ENCODE measurements at regions not wholly inside any gene's neighbourhood (a gene's known extent, or its start where the extent isn't known, plus 50 kb on each side); places are given as distances from the start of the nearest gene placed in this dataset.
A peak's percentile ranks its signal among the peaks of the same experiment; 100 is the strongest.

DNA sequence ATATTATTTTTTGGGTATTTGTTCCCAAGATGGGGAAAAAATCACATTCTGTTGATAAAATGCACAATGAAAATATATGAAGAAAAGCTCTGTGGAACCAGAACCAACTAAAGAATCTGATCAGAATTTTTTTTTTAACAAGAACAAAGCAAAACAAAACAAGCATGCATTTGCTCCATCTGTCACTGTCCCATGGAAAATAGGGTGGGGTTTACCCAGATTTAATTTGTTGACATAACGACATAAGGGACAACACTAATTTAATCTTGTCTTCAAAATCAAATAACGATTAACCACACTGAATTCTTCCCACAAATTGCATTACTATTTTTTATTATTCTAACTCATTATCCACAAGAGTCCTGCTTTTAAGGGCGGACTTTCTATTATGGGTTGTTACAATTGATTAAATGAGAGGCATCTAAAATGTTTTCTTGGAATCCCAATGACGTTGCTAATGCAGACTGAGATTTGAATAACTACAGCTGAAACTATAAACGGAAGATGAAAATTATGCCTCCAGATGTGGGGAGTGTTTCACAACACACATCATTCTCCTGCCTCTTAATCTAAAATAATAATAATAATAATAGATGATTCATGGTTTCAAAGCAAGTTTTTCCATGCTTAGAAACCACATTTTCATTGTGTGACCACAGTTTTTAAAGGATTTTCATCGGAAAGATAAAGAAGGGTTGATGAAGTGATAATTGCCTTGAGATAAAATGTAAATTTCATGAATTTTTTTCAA is 307.0 kb upstream of the CPEB2 start:
- no peak overlapping the region for H3K4me3 ChIP-seq
- TF ChIP-seq, protein P1, sequence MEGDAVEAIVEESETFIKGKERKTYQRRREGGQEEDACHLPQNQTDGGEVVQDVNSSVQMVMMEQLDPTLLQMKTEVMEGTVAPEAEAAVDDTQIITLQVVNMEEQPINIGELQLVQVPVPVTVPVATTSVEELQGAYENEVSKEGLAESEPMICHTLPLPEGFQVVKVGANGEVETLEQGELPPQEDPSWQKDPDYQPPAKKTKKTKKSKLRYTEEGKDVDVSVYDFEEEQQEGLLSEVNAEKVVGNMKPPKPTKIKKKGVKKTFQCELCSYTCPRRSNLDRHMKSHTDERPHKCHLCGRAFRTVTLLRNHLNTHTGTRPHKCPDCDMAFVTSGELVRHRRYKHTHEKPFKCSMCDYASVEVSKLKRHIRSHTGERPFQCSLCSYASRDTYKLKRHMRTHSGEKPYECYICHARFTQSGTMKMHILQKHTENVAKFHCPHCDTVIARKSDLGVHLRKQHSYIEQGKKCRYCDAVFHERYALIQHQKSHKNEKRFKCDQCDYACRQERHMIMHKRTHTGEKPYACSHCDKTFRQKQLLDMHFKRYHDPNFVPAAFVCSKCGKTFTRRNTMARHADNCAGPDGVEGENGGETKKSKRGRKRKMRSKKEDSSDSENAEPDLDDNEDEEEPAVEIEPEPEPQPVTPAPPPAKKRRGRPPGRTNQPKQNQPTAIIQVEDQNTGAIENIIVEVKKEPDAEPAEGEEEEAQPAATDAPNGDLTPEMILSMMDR (IDR thresholded peaks at IDR 0.05) = no peak
- no peaks in the 10 kb centered on the region for H3K36me3 ChIP-seq (ENCODE audit: insufficient read depth in 1 of 2, low read depth in 1 of 2)
- intact Hi-C loops (cut with DNase I) = no loop called here
- H3K27ac ChIP-seq = no peak overlapping the region
- DNase-seq (no peak), ATAC-seq (no peak)
- H3K9me3 ChIP-seq = no peaks in the 10 kb centered on the region
- no peaks in the 10 kb centered on the region for H3K4me1 ChIP-seq
- no peaks in the 10 kb centered on the region for H3K27me3 ChIP-seq (ENCODE audit: insufficient read depth in 3 of 3, low read length in 2 of 3)
- WGBS, 3 donors = 67 to 74% (median 73%) methylated on average over 6 of the region's 6 CpGs

DNA sequence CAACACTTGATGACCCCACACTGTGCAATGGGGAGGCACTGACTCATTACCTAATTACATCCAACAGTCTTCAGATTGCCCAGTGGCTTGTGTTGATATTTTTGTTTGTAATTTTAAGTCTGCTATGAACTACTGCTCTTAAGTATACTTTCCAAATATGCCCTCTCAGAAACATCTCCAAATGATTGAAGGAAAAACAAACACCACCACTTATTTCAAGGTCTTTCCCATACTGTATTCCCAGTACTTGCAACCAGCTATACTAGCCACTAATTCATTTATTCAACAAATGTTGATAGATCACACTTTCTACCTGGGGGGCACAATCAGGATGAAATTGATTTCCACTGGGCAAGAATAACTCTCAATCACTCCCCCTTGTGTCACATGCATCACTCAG is 302.2 kb upstream of the CPEB2 start:
- TF ChIP-seq, protein P1 (IDR thresholded peaks at IDR 0.05) = no peak
- ATAC-seq = no peak
- no peak for DNase-seq
- no peaks in the 10 kb centered on the region for H3K9me3 ChIP-seq
- H3K4me1 ChIP-seq = no peaks in the 10 kb centered on the region
- no peaks in the 10 kb centered on the region for H3K36me3 ChIP-seq (ENCODE audit: insufficient read depth in 1 of 2, low read depth in 1 of 2)
- intact Hi-C loops (cut with DNase I) = no loop called here
- H3K27me3 ChIP-seq (ENCODE audit: insufficient read depth in 3 of 3, low read length in 2 of 3) = no peaks in the 10 kb centered on the region
- no peak overlapping the region for H3K27ac ChIP-seq
- H3K4me3 ChIP-seq = no peak overlapping the region

DNA sequence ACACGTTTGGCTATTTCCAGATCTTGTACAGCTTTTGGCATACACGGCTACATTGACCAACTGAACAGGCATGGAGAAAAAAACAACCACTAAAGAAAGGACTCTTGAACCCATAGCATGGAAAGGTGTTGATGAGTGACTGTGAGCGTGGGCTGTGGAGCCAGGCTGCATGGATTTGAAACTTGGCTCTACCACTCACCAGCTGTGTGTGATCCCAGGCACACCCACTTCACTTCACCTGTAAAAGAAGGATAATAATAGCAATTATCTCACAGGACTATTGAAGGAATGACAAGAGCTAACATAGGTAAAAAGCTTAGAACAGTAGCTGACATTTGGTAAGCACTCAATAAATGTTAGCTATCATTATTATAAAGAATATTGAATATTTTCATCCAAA is 301.7 kb upstream of the CPEB2 start:
- TF ChIP-seq, protein P1 (IDR thresholded peaks at IDR 0.05) = no peak
- H3K27ac ChIP-seq = no peak overlapping the region
- DNase-seq = no peak
- no peak overlapping the region for H3K4me3 ChIP-seq
- H3K4me1 ChIP-seq = no peaks in the 10 kb centered on the region
- no peak for ATAC-seq
- no peaks in the 10 kb centered on the region for H3K9me3 ChIP-seq
- 65 to 72% (median 66%) methylated on average over 3 of the region's 3 CpGs for WGBS, 3 donors
- intact Hi-C loops (cut with DNase I) = no loop called here
- H3K36me3 ChIP-seq (ENCODE audit: insufficient read depth in 1 of 2, low read depth in 1 of 2) = no peaks in the 10 kb centered on the region
- H3K27me3 ChIP-seq (ENCODE audit: insufficient read depth in 3 of 3, low read length in 2 of 3) = no peaks in the 10 kb centered on the region

DNA sequence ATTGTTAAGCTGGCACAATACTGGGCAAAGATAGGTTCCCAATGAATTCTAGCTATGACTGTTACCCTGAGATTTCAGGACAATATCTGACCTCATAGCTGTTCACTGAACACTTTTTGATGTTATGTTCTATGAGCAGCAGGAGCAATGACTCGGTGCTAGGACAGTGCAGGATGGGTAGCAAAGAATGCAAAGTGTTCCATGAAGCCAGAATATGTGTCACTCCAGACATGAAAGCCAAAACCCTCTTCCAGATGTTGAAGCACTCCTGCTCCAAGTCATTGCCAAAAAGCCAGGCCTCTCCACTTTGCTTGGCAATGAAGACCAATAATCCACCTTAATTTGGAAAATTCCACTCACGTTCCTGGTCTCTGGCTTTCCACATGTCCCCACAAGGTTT is 300.9 kb upstream of the CPEB2 start:
- Histone ChIP-seq H3K9me3 (no peaks in the 10 kb centered on the region), H3K4me1 (no peaks in the 10 kb centered on the region), H3K27ac (no peak overlapping the region), H3K4me3 (no peak overlapping the region), H3K36me3 (ENCODE audit: insufficient read depth in 1 of 2, low read depth in 1 of 2) (no peaks in the 10 kb centered on the region), H3K27me3 (ENCODE audit: insufficient read depth in 3 of 3, low read length in 2 of 3) (no peaks in the 10 kb centered on the region)
- WGBS, 3 donors = 14 to 27% (median 16%) methylated on average over 2 of the region's 2 CpGs
- DNase-seq (no peak), ATAC-seq (no peak)
- intact Hi-C loops (cut with DNase I) = no loop called here
- TF ChIP-seq, protein P1 (IDR thresholded peaks at IDR 0.05) = no peak

DNA sequence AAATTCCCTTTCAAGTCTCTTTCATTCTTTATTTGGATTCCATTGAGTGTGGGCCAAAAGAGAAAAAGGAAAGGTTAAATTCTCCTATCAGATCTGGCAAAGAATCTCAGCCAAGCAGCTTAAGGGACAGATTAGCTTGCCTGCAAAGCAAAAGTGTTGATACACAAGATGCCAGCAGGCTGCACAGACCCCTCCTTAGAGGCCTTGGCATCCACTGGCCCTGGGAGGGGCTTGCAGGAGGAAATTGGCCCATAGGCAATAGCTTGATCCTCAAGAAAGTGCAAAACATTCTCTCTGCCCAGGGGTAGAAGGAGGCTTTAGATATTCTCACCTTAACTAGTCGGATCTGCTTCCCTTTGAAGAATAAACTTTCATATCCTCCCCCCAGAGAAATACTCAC is 300.4 kb upstream of the CPEB2 start:
- H3K27me3 ChIP-seq (ENCODE audit: insufficient read depth in 3 of 3, low read length in 2 of 3) = no peaks in the 10 kb centered on the region
- H3K9me3 ChIP-seq = no peaks in the 10 kb centered on the region
- intact Hi-C loops (cut with DNase I) = no loop called here
- H3K27ac ChIP-seq = no peak overlapping the region
- WGBS, 3 donors = 62 to 93% (median 77%) methylated on average over 1 of the region's 1 CpG
- ATAC-seq (no peak), DNase-seq (peak in 1 of 2 donors; percentile 15)
- H3K4me1 ChIP-seq = no peaks in the 10 kb centered on the region
- TF ChIP-seq, protein P1 (IDR thresholded peaks at IDR 0.05) = no peak
- no peaks in the 10 kb centered on the region for H3K36me3 ChIP-seq (ENCODE audit: insufficient read depth in 1 of 2, low read depth in 1 of 2)
- no peak overlapping the region for H3K4me3 ChIP-seq
